GM12891 (cell line): ENCODE measurements at regions not wholly inside any gene's neighbourhood (a gene's known extent, or its start where the extent isn't known, plus 50 kb on each side); places are given as distances from the start of the nearest gene placed in this dataset.

ENCODE experiments used
- PAX5 ChIP-seq: IDR thresholded peaks from 2 replicates; pipeline ENCODE4 v1.6.1; 2011; ENCODE audit warnings: low read length, moderate library complexity, mild to moderate bottlenecking; ENCODE audit not compliant: insufficient read depth, severe bottlenecking
- POLR2A ChIP-seq: IDR thresholded peaks from 2 replicates; pipeline ENCODE4 v1.6.1; 2011; ENCODE audit warnings: low read depth, low read length, control low read depth
- POLR2AphosphoS5 ChIP-seq: IDR thresholded peaks from 2 replicates; pipeline ENCODE4 v1.6.1; 2011; ENCODE audit warnings: low read depth, low read length, control low read depth
- TAF1 ChIP-seq: IDR thresholded peaks from 2 replicates; pipeline ENCODE4 v1.6.1; 2011; ENCODE audit warnings: low read depth, low read length, control low read depth

- TF ChIP-seq POLR2AphosphoS5 (no peak), POLR2A (no peak), PAX5 (no peak), TAF1 (no peak)
Measured at GRCh38 chr7:10316488-10316887, 657.2 kb upstream of the PHF14 start.
